ENCODE measurements at regions not wholly inside any gene's neighbourhood (a gene's known extent, or its start where the extent isn't known, plus 50 kb on each side); places are given as distances from the start of the nearest gene placed in this dataset.

DNA sequence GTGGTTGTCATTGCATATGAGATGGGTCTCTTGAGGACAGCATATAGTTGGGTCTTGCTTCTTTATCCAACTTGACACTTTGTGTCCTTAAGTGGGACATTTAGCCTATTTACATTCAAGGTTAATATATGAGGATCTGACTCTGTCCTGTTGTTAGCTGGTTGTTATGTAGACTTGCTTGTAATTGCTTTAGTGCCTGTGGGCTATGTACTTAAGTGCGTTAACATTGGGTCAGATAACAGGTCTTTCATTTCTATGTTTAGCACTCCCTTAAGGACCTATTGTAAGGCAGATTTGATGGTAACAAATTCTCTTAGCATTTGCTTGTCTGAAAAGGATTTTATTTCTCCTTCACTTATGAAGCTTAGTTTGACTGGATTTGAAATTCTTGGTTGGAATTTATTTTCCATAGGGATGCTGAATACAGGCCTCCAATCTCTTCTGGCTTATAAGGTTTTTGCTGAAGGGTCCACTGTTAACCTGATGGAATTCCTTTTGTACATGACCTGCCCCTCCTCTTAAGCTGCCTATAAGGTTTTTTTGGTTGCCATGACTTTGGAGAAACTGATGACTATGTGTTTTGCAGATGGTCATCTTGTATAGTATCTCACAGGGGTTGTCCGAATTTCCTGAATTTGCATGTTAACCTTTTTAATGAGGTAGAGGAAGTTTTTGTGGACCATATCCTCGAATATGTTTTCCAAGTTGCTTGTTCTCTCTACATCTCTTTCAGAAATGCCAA lies 162.0 kb downstream of the NKX6-1 start (continued):
- TF ChIP-seq, protein P1, sequence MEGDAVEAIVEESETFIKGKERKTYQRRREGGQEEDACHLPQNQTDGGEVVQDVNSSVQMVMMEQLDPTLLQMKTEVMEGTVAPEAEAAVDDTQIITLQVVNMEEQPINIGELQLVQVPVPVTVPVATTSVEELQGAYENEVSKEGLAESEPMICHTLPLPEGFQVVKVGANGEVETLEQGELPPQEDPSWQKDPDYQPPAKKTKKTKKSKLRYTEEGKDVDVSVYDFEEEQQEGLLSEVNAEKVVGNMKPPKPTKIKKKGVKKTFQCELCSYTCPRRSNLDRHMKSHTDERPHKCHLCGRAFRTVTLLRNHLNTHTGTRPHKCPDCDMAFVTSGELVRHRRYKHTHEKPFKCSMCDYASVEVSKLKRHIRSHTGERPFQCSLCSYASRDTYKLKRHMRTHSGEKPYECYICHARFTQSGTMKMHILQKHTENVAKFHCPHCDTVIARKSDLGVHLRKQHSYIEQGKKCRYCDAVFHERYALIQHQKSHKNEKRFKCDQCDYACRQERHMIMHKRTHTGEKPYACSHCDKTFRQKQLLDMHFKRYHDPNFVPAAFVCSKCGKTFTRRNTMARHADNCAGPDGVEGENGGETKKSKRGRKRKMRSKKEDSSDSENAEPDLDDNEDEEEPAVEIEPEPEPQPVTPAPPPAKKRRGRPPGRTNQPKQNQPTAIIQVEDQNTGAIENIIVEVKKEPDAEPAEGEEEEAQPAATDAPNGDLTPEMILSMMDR (IDR thresholded peaks at IDR 0.05; ENCODE audit: low read depth, low read length, missing input control), result no peak
- TF ChIP-seq, protein P2, sequence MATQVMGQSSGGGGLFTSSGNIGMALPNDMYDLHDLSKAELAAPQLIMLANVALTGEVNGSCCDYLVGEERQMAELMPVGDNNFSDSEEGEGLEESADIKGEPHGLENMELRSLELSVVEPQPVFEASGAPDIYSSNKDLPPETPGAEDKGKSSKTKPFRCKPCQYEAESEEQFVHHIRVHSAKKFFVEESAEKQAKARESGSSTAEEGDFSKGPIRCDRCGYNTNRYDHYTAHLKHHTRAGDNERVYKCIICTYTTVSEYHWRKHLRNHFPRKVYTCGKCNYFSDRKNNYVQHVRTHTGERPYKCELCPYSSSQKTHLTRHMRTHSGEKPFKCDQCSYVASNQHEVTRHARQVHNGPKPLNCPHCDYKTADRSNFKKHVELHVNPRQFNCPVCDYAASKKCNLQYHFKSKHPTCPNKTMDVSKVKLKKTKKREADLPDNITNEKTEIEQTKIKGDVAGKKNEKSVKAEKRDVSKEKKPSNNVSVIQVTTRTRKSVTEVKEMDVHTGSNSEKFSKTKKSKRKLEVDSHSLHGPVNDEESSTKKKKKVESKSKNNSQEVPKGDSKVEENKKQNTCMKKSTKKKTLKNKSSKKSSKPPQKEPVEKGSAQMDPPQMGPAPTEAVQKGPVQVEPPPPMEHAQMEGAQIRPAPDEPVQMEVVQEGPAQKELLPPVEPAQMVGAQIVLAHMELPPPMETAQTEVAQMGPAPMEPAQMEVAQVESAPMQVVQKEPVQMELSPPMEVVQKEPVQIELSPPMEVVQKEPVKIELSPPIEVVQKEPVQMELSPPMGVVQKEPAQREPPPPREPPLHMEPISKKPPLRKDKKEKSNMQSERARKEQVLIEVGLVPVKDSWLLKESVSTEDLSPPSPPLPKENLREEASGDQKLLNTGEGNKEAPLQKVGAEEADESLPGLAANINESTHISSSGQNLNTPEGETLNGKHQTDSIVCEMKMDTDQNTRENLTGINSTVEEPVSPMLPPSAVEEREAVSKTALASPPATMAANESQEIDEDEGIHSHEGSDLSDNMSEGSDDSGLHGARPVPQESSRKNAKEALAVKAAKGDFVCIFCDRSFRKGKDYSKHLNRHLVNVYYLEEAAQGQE (IDR thresholded peaks at IDR 0.05), result no peak
- no peak for TF ChIP-seq FOXA2 (IDR thresholded peaks at IDR 0.05)
- TF ChIP-seq JUND (IDR thresholded peaks at IDR 0.05), result no peak
- TF ChIP-seq, protein P3, sequence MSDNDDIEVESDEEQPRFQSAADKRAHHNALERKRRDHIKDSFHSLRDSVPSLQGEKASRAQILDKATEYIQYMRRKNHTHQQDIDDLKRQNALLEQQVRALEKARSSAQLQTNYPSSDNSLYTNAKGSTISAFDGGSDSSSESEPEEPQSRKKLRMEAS (IDR thresholded peaks at IDR 0.05), result no peak
- TF ChIP-seq TAF1 (conservative IDR thresholded peaks at IDR 0.05), result no peak

DNA sequence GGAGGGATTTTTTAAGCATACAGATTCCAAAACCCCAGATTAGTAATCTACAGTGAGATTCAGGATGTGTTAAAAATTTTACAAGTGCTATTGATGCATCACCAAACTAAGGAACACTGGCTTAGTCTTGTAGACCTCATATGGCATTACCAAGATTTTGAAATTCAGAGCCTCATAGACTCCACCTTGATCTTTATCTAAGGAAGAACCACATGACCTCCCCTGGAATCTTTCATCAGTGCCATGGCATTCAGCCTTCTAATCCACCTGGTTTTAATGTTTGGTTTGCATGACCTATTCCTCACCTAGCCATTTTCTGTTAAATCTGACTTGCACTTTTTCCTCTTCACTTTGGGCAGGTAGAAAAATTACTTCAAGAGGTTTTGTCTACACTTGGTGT lies 171.6 kb downstream of the NKX6-1 start:
- Histone ChIP-seq H3K27ac (ENCODE audit: low read depth in 1 of 2, low read length in 2 of 2) (no peak overlapping the region), H3K4me3 (ENCODE audit: low read depth in 1 of 3, low read length in 3 of 3) (no peak overlapping the region), H3K4me1 (ENCODE audit: control insufficient read depth in 4 of 4, insufficient read depth in 4 of 4, low read length in 3 of 4) (no peaks in the 10 kb centered on the region), H3K36me3 (ENCODE audit: control insufficient read depth in 4 of 4, insufficient read depth in 3 of 4, low read depth in 1 of 4, low read length in 3 of 4) (no peaks in the 10 kb centered on the region), H3K27me3 (ENCODE audit: control insufficient read depth in 4 of 4, insufficient read depth in 4 of 4, low read length in 3 of 4) (no peaks in the 10 kb centered on the region), H3K9ac (ENCODE audit: low read depth in 1 of 2, low read length in 2 of 2) (no peak overlapping the region), H3K9me3 (ENCODE audit: control insufficient read depth in 4 of 4, low read length in 3 of 4) (no peaks in the 10 kb centered on the region)
- TF ChIP-seq, protein P1 (IDR thresholded peaks at IDR 0.05; ENCODE audit: low read depth, low read length, missing input control), result no peak
- TF ChIP-seq JUND (IDR thresholded peaks at IDR 0.05) (no peak), EGR1 (IDR thresholded peaks at IDR 0.05; ENCODE audit: low read depth in 2 of 2) (no peak), SP1 (IDR thresholded peaks at IDR 0.05) (no peak), TAF1 (conservative IDR thresholded peaks at IDR 0.05) (no peak), FOXA2 (IDR thresholded peaks at IDR 0.05) (no peak), HNF4A (conservative IDR thresholded peaks at IDR 0.05) (no peak), NR2F2 (IDR thresholded peaks at IDR 0.05) (no peak), YY1 (IDR thresholded peaks at IDR 0.05) (no peak)
- TF ChIP-seq, protein P4, sequence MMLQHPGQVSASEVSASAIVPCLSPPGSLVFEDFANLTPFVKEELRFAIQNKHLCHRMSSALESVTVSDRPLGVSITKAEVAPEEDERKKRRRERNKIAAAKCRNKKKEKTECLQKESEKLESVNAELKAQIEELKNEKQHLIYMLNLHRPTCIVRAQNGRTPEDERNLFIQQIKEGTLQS (IDR thresholded peaks at IDR 0.05), result no peak
- TF ChIP-seq, protein P2 (IDR thresholded peaks at IDR 0.05), result no peak
- DNase-seq (ENCODE audit: low spot score), result no peak
